GM21528 (cell line): ENCODE measurements at regions not wholly inside any gene's neighbourhood (a gene's known extent, or its start where the extent isn't known, plus 50 kb on each side); places are given as distances from the start of the nearest gene placed in this dataset.

Experiments used
- ATAC-seq: cut with Tn5 transposase; IDR thresholded peaks from one replicate; pipeline ENCODE4 v1.9.1; 2021; ENCODE audit warnings: mild to moderate bottlenecking, moderate library complexity; ENCODE audit not compliant: unreplicated experiment, low FRiP score

GRCh38 chr5:2507611-2508010 is 243.9 kb downstream of the IRX2 start:
- ATAC-seq, result no peak

GRCh38 chr5:2506603-2507002 is 244.9 kb downstream of the IRX2 start:
- no peak for ATAC-seq

- ATAC-seq, result no peak
Measured at GRCh38 chr5:2505217-2505616, 246.3 kb downstream of the IRX2 start.

GRCh38 chr5:2502970-2503594 is 248.4 kb downstream of the IRX2 start:
- no peak for ATAC-seq

- ATAC-seq, result no peak
Measured at GRCh38 chr5:2499917-2500316, 251.6 kb downstream of the IRX2 start.

- ATAC-seq, result no peak
Measured at GRCh38 chr5:2496891-2497290, 254.6 kb downstream of the IRX2 start.

GRCh38 chr5:2496126-2496525 is 255.4 kb downstream of the IRX2 start:
- no peak for ATAC-seq

GRCh38 chr5:2493356-2493755 is 258.1 kb downstream of the IRX2 start:
- no peak for ATAC-seq

GRCh38 chr5:2492476-2492875 is 259.0 kb downstream of the IRX2 start:
- ATAC-seq, result no peak

- no peak for ATAC-seq
Measured at GRCh38 chr5:2491846-2492245, 259.6 kb downstream of the IRX2 start.

- ATAC-seq, result no peak
Measured at GRCh38 chr5:2489306-2489705, 262.2 kb downstream of the IRX2 start.

GRCh38 chr5:2488593-2488992 is 262.9 kb downstream of the IRX2 start:
- no peak for ATAC-seq

- no peak for ATAC-seq
Measured at GRCh38 chr5:2487152-2487763, 264.2 kb downstream of the IRX2 start.

GRCh38 chr5:2486373-2486772 is 265.1 kb downstream of the IRX2 start:
- ATAC-seq, result no peak

- no peak for ATAC-seq
Measured at GRCh38 chr5:2482778-2483177, 268.7 kb downstream of the IRX2 start.

- no peak for ATAC-seq
Measured at GRCh38 chr5:2480871-2481270, 270.6 kb downstream of the IRX2 start.

GRCh38 chr5:2475902-2476301 is 275.6 kb downstream of the IRX2 start:
- no peak for ATAC-seq

GRCh38 chr5:2472670-2473069 is 278.8 kb downstream of the IRX2 start:
- no peak for ATAC-seq

GRCh38 chr5:2471152-2471879 is 280.2 kb downstream of the IRX2 start:
- no peak for ATAC-seq

- no peak for ATAC-seq
Measured at GRCh38 chr5:2466966-2467365, 284.5 kb downstream of the IRX2 start.

GRCh38 chr5:2465383-2465782 is 286.1 kb downstream of the IRX2 start:
- ATAC-seq, result no peak

GRCh38 chr5:2464141-2464540 is 287.3 kb downstream of the IRX2 start:
- ATAC-seq, result no peak
